ENCODE measurements at regions not wholly inside any gene's neighbourhood (a gene's known extent, or its start where the extent isn't known, plus 50 kb on each side); places are given as distances from the start of the nearest gene placed in this dataset.

GRCh38 chr4:107392380-107392779 is 327.7 kb downstream of the PAPSS1 start:
- TF ChIP-seq CTCF (conservative IDR thresholded peaks at IDR 0.05 in 1 of 2, IDR thresholded peaks at IDR 0.05 in 1 of 2; ENCODE audit: extremely low read depth in 1 of 2, insufficient read depth in 1 of 2, low read depth in 1 of 2, low read length in 2 of 2) (no peak), EZH2 (IDR thresholded peaks at IDR 0.05; ENCODE audit: borderline replicate concordance, low read length) (no peak)

Measured in mammary epithelial cell (primary cell).